ENCODE measurements at regions not wholly inside any gene's neighbourhood (a gene's known extent, or its start where the extent isn't known, plus 50 kb on each side); places are given as distances from the start of the nearest gene placed in this dataset.

GRCh38 chr7:13226385-13226784 is 539.0 kb downstream of the ARL4A start:
- Histone ChIP-seq H3K9me3 (ENCODE audit: control insufficient read depth, low read length) (no peaks in the 10 kb centered on the region), H3K27ac (ENCODE audit: low read depth, low read length, severe bottlenecking) (no peak overlapping the region), H3K36me3 (ENCODE audit: control insufficient read depth, insufficient read depth, low read length) (no peaks in the 10 kb centered on the region), H3K4me3 (ENCODE audit: extremely low read depth, insufficient read depth, low read length, poor library complexity, severe bottlenecking) (no peak overlapping the region), H3K4me1 (ENCODE audit: control insufficient read depth, insufficient read depth, low read length, poor library complexity, severe bottlenecking) (no peaks in the 10 kb centered on the region)
- 80 to 100% methylated on average over 1 of the region's 4 CpGs for WGBS, 2 experiments (ENCODE audit: insufficient coverage in 2 of 2)

GRCh38 chr7:13231216-13231615 is 543.8 kb downstream of the ARL4A start:
- H3K36me3 ChIP-seq (ENCODE audit: control insufficient read depth, insufficient read depth, low read length): no peaks in the 10 kb centered on the region
- no peaks in the 10 kb centered on the region for H3K4me1 ChIP-seq (ENCODE audit: control insufficient read depth, insufficient read depth, low read length, poor library complexity, severe bottlenecking)
- no peak overlapping the region for H3K4me3 ChIP-seq (ENCODE audit: extremely low read depth, insufficient read depth, low read length, poor library complexity, severe bottlenecking)
- no peaks in the 10 kb centered on the region for H3K9me3 ChIP-seq (ENCODE audit: control insufficient read depth, low read length)
- H3K27ac ChIP-seq (ENCODE audit: low read depth, low read length, severe bottlenecking): no peak overlapping the region
- 83% methylated on average over 1 of the region's 4 CpGs; no CpG with 5 or more reads in 1 of the 2 experiments for WGBS, 2 experiments (ENCODE audit: insufficient coverage in 2 of 2)

GRCh38 chr7:13235436-13235835 is 548.0 kb downstream of the ARL4A start:
- Histone ChIP-seq H3K4me3 (ENCODE audit: extremely low read depth, insufficient read depth, low read length, poor library complexity, severe bottlenecking) (no peak overlapping the region), H3K9me3 (ENCODE audit: control insufficient read depth, low read length) (no peaks in the 10 kb centered on the region), H3K27ac (ENCODE audit: low read depth, low read length, severe bottlenecking) (no peak overlapping the region), H3K4me1 (ENCODE audit: control insufficient read depth, insufficient read depth, low read length, poor library complexity, severe bottlenecking) (no peaks in the 10 kb centered on the region), H3K36me3 (ENCODE audit: control insufficient read depth, insufficient read depth, low read length) (no peaks in the 10 kb centered on the region)
- no CpG with 5 or more reads among the region's 1 CpG for WGBS, 2 experiments (ENCODE audit: insufficient coverage in 2 of 2)

GRCh38 chr7:13236026-13236425 is 548.6 kb downstream of the ARL4A start:
- Histone ChIP-seq H3K9me3 (ENCODE audit: control insufficient read depth, low read length) (no peaks in the 10 kb centered on the region), H3K4me3 (ENCODE audit: extremely low read depth, insufficient read depth, low read length, poor library complexity, severe bottlenecking) (no peak overlapping the region), H3K4me1 (ENCODE audit: control insufficient read depth, insufficient read depth, low read length, poor library complexity, severe bottlenecking) (no peaks in the 10 kb centered on the region), H3K27ac (ENCODE audit: low read depth, low read length, severe bottlenecking) (no peak overlapping the region), H3K36me3 (ENCODE audit: control insufficient read depth, insufficient read depth, low read length) (no peaks in the 10 kb centered on the region)
- no CpG with 5 or more reads among the region's 1 CpG for WGBS, 2 experiments (ENCODE audit: insufficient coverage in 2 of 2)

GRCh38 chr7:13240349-13240748 is 552.9 kb downstream of the ARL4A start:
- H3K4me3 ChIP-seq (ENCODE audit: extremely low read depth, insufficient read depth, low read length, poor library complexity, severe bottlenecking): no peak overlapping the region
- no peaks in the 10 kb centered on the region for H3K9me3 ChIP-seq (ENCODE audit: control insufficient read depth, low read length)
- H3K36me3 ChIP-seq (ENCODE audit: control insufficient read depth, insufficient read depth, low read length): no peaks in the 10 kb centered on the region
- no peak overlapping the region for H3K27ac ChIP-seq (ENCODE audit: low read depth, low read length, severe bottlenecking)
- H3K4me1 ChIP-seq (ENCODE audit: control insufficient read depth, insufficient read depth, low read length, poor library complexity, severe bottlenecking): no peaks in the 10 kb centered on the region
- no CpG with 5 or more reads among the region's 2 CpGs for WGBS, 2 experiments (ENCODE audit: insufficient coverage in 2 of 2)

- H3K36me3 ChIP-seq (ENCODE audit: control insufficient read depth, insufficient read depth, low read length): no peaks in the 10 kb centered on the region
- H3K4me1 ChIP-seq (ENCODE audit: control insufficient read depth, insufficient read depth, low read length, poor library complexity, severe bottlenecking): no peaks in the 10 kb centered on the region
- H3K4me3 ChIP-seq (ENCODE audit: extremely low read depth, insufficient read depth, low read length, poor library complexity, severe bottlenecking): no peak overlapping the region
- H3K27ac ChIP-seq (ENCODE audit: low read depth, low read length, severe bottlenecking): no peak overlapping the region
- no peaks in the 10 kb centered on the region for H3K9me3 ChIP-seq (ENCODE audit: control insufficient read depth, low read length)
- WGBS, 2 experiments (ENCODE audit: insufficient coverage in 2 of 2): no CpG with 5 or more reads among the region's 1 CpG
Observed at GRCh38 chr7:13241416-13241815, 554.0 kb downstream of the ARL4A start.

- Histone ChIP-seq H3K4me1 (ENCODE audit: control insufficient read depth, insufficient read depth, low read length, poor library complexity, severe bottlenecking) (no peaks in the 10 kb centered on the region), H3K36me3 (ENCODE audit: control insufficient read depth, insufficient read depth, low read length) (no peaks in the 10 kb centered on the region)
- WGBS, 2 experiments (ENCODE audit: insufficient coverage in 2 of 2): 79% methylated on average over 2 of the region's 6 CpGs; no CpG with 5 or more reads in 1 of the 2 experiments
Observed at GRCh38 chr7:13257661-13258060, 570.2 kb downstream of the ARL4A start.

GRCh38 chr7:13258386-13258785 is 571.0 kb downstream of the ARL4A start:
- Histone ChIP-seq H3K9me3 (ENCODE audit: control insufficient read depth, low read length) (no peaks in the 10 kb centered on the region), H3K27ac (ENCODE audit: low read depth, low read length, severe bottlenecking) (no peak overlapping the region), H3K4me3 (ENCODE audit: extremely low read depth, insufficient read depth, low read length, poor library complexity, severe bottlenecking) (no peak overlapping the region), H3K4me1 (ENCODE audit: control insufficient read depth, insufficient read depth, low read length, poor library complexity, severe bottlenecking) (no peaks in the 10 kb centered on the region), H3K36me3 (ENCODE audit: control insufficient read depth, insufficient read depth, low read length) (no peaks in the 10 kb centered on the region)
- WGBS, 2 experiments (ENCODE audit: insufficient coverage in 2 of 2): no CpG with 5 or more reads among the region's 2 CpGs

More at GRCh38 chr7:13257661-13258060, 570.2 kb downstream of the ARL4A start:
- Histone ChIP-seq H3K27ac (ENCODE audit: low read depth, low read length, severe bottlenecking) (no peak overlapping the region), H3K4me3 (ENCODE audit: extremely low read depth, insufficient read depth, low read length, poor library complexity, severe bottlenecking) (no peak overlapping the region), H3K9me3 (ENCODE audit: control insufficient read depth, low read length) (no peaks in the 10 kb centered on the region)

- H3K4me3 ChIP-seq (ENCODE audit: extremely low read depth, insufficient read depth, low read length, poor library complexity, severe bottlenecking): no peak overlapping the region
- H3K4me1 ChIP-seq (ENCODE audit: control insufficient read depth, insufficient read depth, low read length, poor library complexity, severe bottlenecking): no peaks in the 10 kb centered on the region
- peak overlapping the region; percentile 41 for H3K27ac ChIP-seq (ENCODE audit: low read depth, low read length, severe bottlenecking)
- H3K36me3 ChIP-seq (ENCODE audit: control insufficient read depth, insufficient read depth, low read length): no peaks in the 10 kb centered on the region
- no peaks in the 10 kb centered on the region for H3K9me3 ChIP-seq (ENCODE audit: control insufficient read depth, low read length)
Observed at GRCh38 chr7:13259930-13260329, 572.5 kb downstream of the ARL4A start.

- 22 to 31% methylated on average over 1 of the region's 4 CpGs for WGBS, 2 experiments (ENCODE audit: insufficient coverage in 2 of 2)
- Histone ChIP-seq H3K36me3 (ENCODE audit: control insufficient read depth, insufficient read depth, low read length) (no peaks in the 10 kb centered on the region), H3K27ac (ENCODE audit: low read depth, low read length, severe bottlenecking) (no peak overlapping the region), H3K4me1 (ENCODE audit: control insufficient read depth, insufficient read depth, low read length, poor library complexity, severe bottlenecking) (no peaks in the 10 kb centered on the region), H3K9me3 (ENCODE audit: control insufficient read depth, low read length) (no peaks in the 10 kb centered on the region), H3K4me3 (ENCODE audit: extremely low read depth, insufficient read depth, low read length, poor library complexity, severe bottlenecking) (no peak overlapping the region)
Observed at GRCh38 chr7:13262929-13263530, 575.6 kb downstream of the ARL4A start.

- WGBS, 2 experiments (ENCODE audit: insufficient coverage in 2 of 2): no CpG with 5 or more reads among the region's 2 CpGs
- no peaks in the 10 kb centered on the region for H3K9me3 ChIP-seq (ENCODE audit: control insufficient read depth, low read length)
- no peaks in the 10 kb centered on the region for H3K36me3 ChIP-seq (ENCODE audit: control insufficient read depth, insufficient read depth, low read length)
- no peaks in the 10 kb centered on the region for H3K4me1 ChIP-seq (ENCODE audit: control insufficient read depth, insufficient read depth, low read length, poor library complexity, severe bottlenecking)
- no peak overlapping the region for H3K4me3 ChIP-seq (ENCODE audit: extremely low read depth, insufficient read depth, low read length, poor library complexity, severe bottlenecking)
- no peak overlapping the region for H3K27ac ChIP-seq (ENCODE audit: low read depth, low read length, severe bottlenecking)
Observed at GRCh38 chr7:13265271-13265670, 577.8 kb downstream of the ARL4A start.
